ENCODE measurements at regions not wholly inside any gene's neighbourhood (a gene's known extent, or its start where the extent isn't known, plus 50 kb on each side); places are given as distances from the start of the nearest gene placed in this dataset.

DNA sequence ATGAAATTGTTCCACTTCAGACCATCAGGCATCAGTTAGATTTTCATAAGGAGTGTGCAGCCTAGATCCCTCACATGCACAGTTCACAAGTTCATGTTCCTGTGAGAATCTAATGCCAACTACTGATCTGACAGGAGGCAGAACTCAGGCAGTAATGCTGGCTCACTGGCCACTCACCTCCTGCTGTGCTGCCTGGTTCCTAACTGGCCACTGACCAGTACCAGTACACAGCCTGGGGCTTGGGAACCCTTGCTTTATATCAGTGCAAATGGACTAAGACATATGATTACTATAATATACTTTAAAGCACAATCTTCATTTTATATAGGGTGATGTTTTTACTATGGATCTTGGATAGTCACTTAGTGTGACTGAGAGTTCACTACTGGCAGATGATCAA, 259.2 kb downstream of the SLCO4C1 start:
- H3K4me1 ChIP-seq (ENCODE audit: insufficient read depth): no peaks in the 10 kb centered on the region
- H3K36me3 ChIP-seq: no peaks in the 10 kb centered on the region
- DNase-seq: no peak
- intact Hi-C loops (cut with DNase I): no loop called here
- H3K9me3 ChIP-seq: no peaks in the 10 kb centered on the region
- H3K27ac ChIP-seq: no peak overlapping the region
- TF ChIP-seq POLR2A (IDR thresholded peaks at IDR 0.05) (no peak), EP300 (IDR thresholded peaks at IDR 0.05) (no peak)
- TF ChIP-seq, protein P1, sequence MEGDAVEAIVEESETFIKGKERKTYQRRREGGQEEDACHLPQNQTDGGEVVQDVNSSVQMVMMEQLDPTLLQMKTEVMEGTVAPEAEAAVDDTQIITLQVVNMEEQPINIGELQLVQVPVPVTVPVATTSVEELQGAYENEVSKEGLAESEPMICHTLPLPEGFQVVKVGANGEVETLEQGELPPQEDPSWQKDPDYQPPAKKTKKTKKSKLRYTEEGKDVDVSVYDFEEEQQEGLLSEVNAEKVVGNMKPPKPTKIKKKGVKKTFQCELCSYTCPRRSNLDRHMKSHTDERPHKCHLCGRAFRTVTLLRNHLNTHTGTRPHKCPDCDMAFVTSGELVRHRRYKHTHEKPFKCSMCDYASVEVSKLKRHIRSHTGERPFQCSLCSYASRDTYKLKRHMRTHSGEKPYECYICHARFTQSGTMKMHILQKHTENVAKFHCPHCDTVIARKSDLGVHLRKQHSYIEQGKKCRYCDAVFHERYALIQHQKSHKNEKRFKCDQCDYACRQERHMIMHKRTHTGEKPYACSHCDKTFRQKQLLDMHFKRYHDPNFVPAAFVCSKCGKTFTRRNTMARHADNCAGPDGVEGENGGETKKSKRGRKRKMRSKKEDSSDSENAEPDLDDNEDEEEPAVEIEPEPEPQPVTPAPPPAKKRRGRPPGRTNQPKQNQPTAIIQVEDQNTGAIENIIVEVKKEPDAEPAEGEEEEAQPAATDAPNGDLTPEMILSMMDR (IDR thresholded peaks at IDR 0.05): no peak
- H3K4me3 ChIP-seq: no peak overlapping the region
- H3K27me3 ChIP-seq: no peaks in the 10 kb centered on the region

DNA sequence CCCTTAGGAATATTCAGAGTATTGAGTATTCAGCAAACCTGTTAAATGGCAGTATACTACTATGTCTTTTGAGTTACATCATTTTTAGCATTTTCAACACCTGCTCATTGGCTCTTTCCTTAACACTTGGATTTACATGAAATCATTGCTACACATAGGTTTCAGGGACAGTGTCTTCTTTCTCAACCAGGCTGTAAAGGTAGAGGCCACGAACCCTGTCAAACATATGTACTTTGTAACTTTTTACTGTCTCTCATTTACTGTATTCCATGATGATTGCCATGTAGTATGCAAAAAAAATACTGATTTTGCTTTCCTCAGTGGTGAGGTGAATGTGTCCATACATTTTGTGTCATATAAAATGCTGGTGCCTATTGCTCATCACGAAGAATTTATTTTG, 264.4 kb downstream of the SLCO4C1 start:
- WGBS, 3 donors: 71 to 81% (median 76%) methylated on average over 2 of the region's 2 CpGs
- DNase-seq: no peak
- TF ChIP-seq EP300 (IDR thresholded peaks at IDR 0.05): no peak
- TF ChIP-seq, protein P1 (IDR thresholded peaks at IDR 0.05): no peak
- TF ChIP-seq POLR2A (IDR thresholded peaks at IDR 0.05): no peak
- Histone ChIP-seq H3K4me3 (no peak overlapping the region), H3K9me3 (no peaks in the 10 kb centered on the region), H3K27me3 (no peaks in the 10 kb centered on the region), H3K27ac (no peak overlapping the region), H3K36me3 (no peaks in the 10 kb centered on the region), H3K4me1 (ENCODE audit: insufficient read depth) (no peaks in the 10 kb centered on the region)
- intact Hi-C loops (cut with DNase I): no loop called here

DNA sequence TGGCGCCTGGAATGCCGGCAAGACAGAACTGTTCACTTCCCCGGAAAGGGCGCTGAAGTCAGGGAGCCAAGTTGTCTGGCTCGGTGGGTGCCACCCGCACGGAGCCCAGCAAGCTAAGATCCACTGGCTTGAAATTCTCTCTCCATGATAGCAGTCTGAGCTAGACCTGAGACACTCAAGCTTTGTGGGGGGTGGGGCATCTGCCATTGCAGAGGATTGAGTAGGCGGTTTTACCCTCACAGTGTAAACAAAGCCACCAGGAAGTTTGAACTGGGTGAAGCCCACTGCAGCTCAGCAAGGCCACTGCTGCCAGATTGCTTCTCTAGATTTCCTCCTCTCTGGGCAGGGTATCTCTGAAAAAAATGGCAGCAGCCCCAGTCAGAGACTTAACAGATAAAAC, 277.4 kb downstream of the SLCO4C1 start:
- intact Hi-C loops (cut with DNase I): no loop called here
- DNase-seq: no peak
- WGBS, 3 donors: 85 to 90% (median 87%) methylated on average over 8 of the region's 8 CpGs
- no peaks in the 10 kb centered on the region for H3K36me3 ChIP-seq
- no peak overlapping the region for H3K4me3 ChIP-seq
- no peaks in the 10 kb centered on the region for H3K27me3 ChIP-seq
- no peaks in the 10 kb centered on the region for H3K9me3 ChIP-seq
- H3K27ac ChIP-seq: no peak overlapping the region
- TF ChIP-seq, protein P1 (IDR thresholded peaks at IDR 0.05): no peak
- no peak for TF ChIP-seq POLR2A (IDR thresholded peaks at IDR 0.05)
- TF ChIP-seq EP300 (IDR thresholded peaks at IDR 0.05): no peak
- no peaks in the 10 kb centered on the region for H3K4me1 ChIP-seq (ENCODE audit: insufficient read depth)

DNA sequence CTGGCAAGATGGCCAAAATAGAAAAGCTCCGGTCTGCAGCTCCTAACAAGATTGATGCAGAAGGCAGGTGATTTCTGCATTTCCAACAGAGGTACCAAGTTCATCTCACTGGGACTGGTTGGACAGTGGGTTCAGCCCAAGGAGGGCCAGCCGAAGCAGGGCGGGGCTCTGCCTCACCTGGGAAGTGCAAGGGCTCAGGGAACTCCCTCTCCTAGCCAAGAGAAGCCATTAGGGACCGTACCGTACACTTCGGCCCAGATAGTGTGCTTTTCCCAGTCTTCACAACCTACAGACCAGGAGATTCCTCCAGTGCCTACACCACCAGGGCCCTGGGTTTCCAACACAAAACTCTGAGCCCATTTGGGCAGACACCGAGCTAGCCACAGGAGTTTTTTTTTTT, 277.8 kb downstream of the SLCO4C1 start:
- Histone ChIP-seq H3K36me3 (no peaks in the 10 kb centered on the region), H3K27ac (no peak overlapping the region), H3K9me3 (no peaks in the 10 kb centered on the region), H3K4me3 (no peak overlapping the region), H3K4me1 (ENCODE audit: insufficient read depth) (no peaks in the 10 kb centered on the region), H3K27me3 (no peaks in the 10 kb centered on the region)
- WGBS, 3 donors: 68 to 85% (median 74%) methylated on average over 7 of the region's 7 CpGs
- intact Hi-C loops (cut with DNase I): no loop called here
- TF ChIP-seq EP300 (IDR thresholded peaks at IDR 0.05): no peak
- no peak for TF ChIP-seq POLR2A (IDR thresholded peaks at IDR 0.05)
- TF ChIP-seq, protein P1 (IDR thresholded peaks at IDR 0.05): no peak
- DNase-seq: no peak

DNA sequence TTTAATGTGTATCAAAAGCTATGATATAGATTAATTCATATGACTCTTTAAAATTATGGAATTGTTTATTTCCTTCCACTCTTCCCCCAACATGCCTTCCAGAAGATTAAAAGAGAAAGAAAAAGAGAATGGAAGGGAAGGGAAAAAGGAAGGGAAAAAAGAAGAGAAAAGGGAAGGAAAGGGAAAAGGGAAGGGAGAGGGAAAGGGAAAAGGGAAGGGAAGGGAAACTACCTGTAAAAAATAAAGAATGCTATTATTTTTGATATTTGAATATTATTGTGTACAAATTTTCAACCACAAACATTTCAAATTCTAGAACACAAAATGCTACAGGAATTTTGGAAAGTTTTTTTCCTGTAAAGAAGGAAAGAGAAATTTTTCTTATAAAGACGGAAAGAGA, 281.7 kb downstream of the SLCO4C1 start:
- TF ChIP-seq POLR2A (IDR thresholded peaks at IDR 0.05) (no peak), EP300 (IDR thresholded peaks at IDR 0.05) (no peak)
- TF ChIP-seq, protein P1 (IDR thresholded peaks at IDR 0.05): no peak
- no peak overlapping the region for H3K4me3 ChIP-seq
- H3K36me3 ChIP-seq: no peaks in the 10 kb centered on the region
- no peak overlapping the region for H3K27ac ChIP-seq
- intact Hi-C loops (cut with DNase I): no loop called here
- H3K4me1 ChIP-seq (ENCODE audit: insufficient read depth): no peaks in the 10 kb centered on the region
- DNase-seq: no peak
- H3K9me3 ChIP-seq: no peaks in the 10 kb centered on the region
- no peaks in the 10 kb centered on the region for H3K27me3 ChIP-seq
- 73 to 75% (median 74%) methylated on average over 1 of the region's 1 CpG for WGBS, 3 donors
